CD4-positive, alpha-beta T cell (primary cell): ENCODE measurements at regions not wholly inside any gene's neighbourhood (a gene's known extent, or its start where the extent isn't known, plus 50 kb on each side); places are given as distances from the start of the nearest gene placed in this dataset.

Experiments used
- ATAC-seq: fragments of 200-7000 bp; cut with Tn5 transposase; one replicate; pipeline ENCODE4 v1.10.0; 2022; ENCODE audit warnings: mild to moderate bottlenecking; ENCODE audit not compliant: poor library complexity
- CTCF ChIA-PET: fragments of 350-600 bp; sonication (Branson Sonifier 250); formaldehyde crosslinking; loops from one replicate; lab custom pipeline; 2021; ENCODE audit warnings: antibody characterized with exemption, inconsistent platforms; lab: Charles Lee
- POLR2A ChIA-PET: fragments of 350-600 bp; sonication (Branson Sonifier 250); formaldehyde crosslinking; loops from one replicate; lab custom pipeline; 2021; ENCODE audit warnings: antibody characterized with exemption, inconsistent platforms; lab: Charles Lee
- DNase-seq, 14 experiments: peaks; one replicate each; pipeline ENCODE4 v3.0.0-alpha.2; 2013 to 2020; ENCODE audit warnings: mixed read lengths in 2 of 14
- H3K27ac ChIP-seq, 2 donors: one replicate each; pipeline versions ENCODE4 v1.5.1 to v1.7.0; 2013; ENCODE audit warnings: low read length in 2 of 2, low read depth in 1 of 2, mild to moderate bottlenecking in 1 of 2
- H3K27me3 ChIP-seq, 2 experiments: 1 replicate in 1 of 2; 2 replicates in 1 of 2; pipeline versions ENCODE4 v1.6.1 to v1.7.0; 2013; ENCODE audit warnings: low read length in 2 of 2, control low read depth in 1 of 2, mild to moderate bottlenecking in 1 of 2, moderate library complexity in 1 of 2; ENCODE audit not compliant: insufficient read depth in 2 of 2, control insufficient read depth in 1 of 2
- H3K36me3 ChIP-seq: one replicate; pipeline ENCODE4 v1.6.1; 2013; ENCODE audit warnings: low read length, control low read depth; ENCODE audit not compliant: insufficient read depth
- H3K4me1 ChIP-seq: one replicate; pipeline ENCODE4 v1.6.1; 2013; ENCODE audit warnings: low read length, control low read depth; ENCODE audit not compliant: insufficient read depth
- H3K4me3 ChIP-seq: one replicate; pipeline ENCODE4 v1.5.1; 2013; ENCODE audit warnings: mild to moderate bottlenecking, low read length, moderate library complexity
- H3K9me3 ChIP-seq, 2 experiments: 1 replicate in 1 of 2; 2 replicates in 1 of 2; pipeline versions ENCODE4 v1.6.1 to v1.7.0; 2013; ENCODE audit warnings: low read length in 2 of 2, mild to moderate bottlenecking in 2 of 2, control low read depth in 1 of 2, moderate library complexity in 1 of 2; ENCODE audit not compliant: control insufficient read depth in 1 of 2, insufficient read depth in 1 of 2
- H3K27ac Mint-ChIP-seq: one replicate; pipeline ENCODE4 v1.8.0; 2020; ENCODE audit warnings: mixed read lengths
- H3K27me3 Mint-ChIP-seq: one replicate; pipeline ENCODE4 v1.8.0; 2021; ENCODE audit warnings: mixed read lengths
- H3K36me3 Mint-ChIP-seq: one replicate; pipeline ENCODE4 v1.8.0; 2021; ENCODE audit warnings: low read depth, mixed read lengths
- H3K4me1 Mint-ChIP-seq: one replicate; pipeline ENCODE4 v1.8.0; 2021; ENCODE audit warnings: low read depth, mixed read lengths
- H3K4me3 Mint-ChIP-seq: one replicate; pipeline ENCODE4 v1.8.0; 2020; ENCODE audit warnings: mild to moderate bottlenecking, mixed read lengths
- H3K9me3 Mint-ChIP-seq: one replicate; pipeline ENCODE4 v1.8.0; 2020; ENCODE audit warnings: mixed read lengths
- CTCF ChIP-seq: fragments of 200-600 bp; IDR thresholded peaks from one replicate; pipeline ENCODE4 v1.8.0; 2022; ENCODE audit warnings: antibody characterized with exemption, mild to moderate bottlenecking
- intact Hi-C, 2 experiments: fragments of 100-400 bp; cut with DNase I in 1 of 2; cut with micrococcal nuclease in 1 of 2; formaldehyde crosslinking; loops; one replicate each; pipeline versions ENCODE4 v1.15.1 to v1.9.0; 2023 to 2025; cut with DNase I, micrococcal nuclease

- H3K4me1 ChIP-seq = no peaks in the 10 kb centered on the region
- H3K27ac ChIP-seq = no peak overlapping the region
- Mint-ChIP-seq H3K36me3 (no peaks in the 10 kb centered on the region), H3K9me3 (no peaks in the 10 kb centered on the region), H3K4me1 (no peaks in the 10 kb centered on the region), H3K27ac (no peak overlapping the region), H3K4me3 (no peak overlapping the region), H3K27me3 (no peaks in the 10 kb centered on the region)
- POLR2A ChIA-PET = no interaction called here
- no peaks in the 10 kb centered on the region for H3K27me3 ChIP-seq
- DNase-seq = no peak
- CTCF ChIA-PET = no interaction called here
- H3K9me3 ChIP-seq = no peaks in the 10 kb centered on the region
- intact Hi-C loops = no loop called here
- no peak for TF ChIP-seq CTCF
- ATAC-seq = no peak
- H3K36me3 ChIP-seq = no peaks in the 10 kb centered on the region
- H3K4me3 ChIP-seq = no peak overlapping the region
Observed at GRCh38 chr15:38049891-38050290, 115.5 kb downstream of the TMCO5A start.

- ChIA-PET CTCF (interaction anchor here (1.4 kb wide), 1 partner anchor 10 kb away, joined by 6 read pairs; no protein-coding TSS in a partner anchor), POLR2A (no interaction called here)
- DNase-seq = peak in 2 of 14 experiments; percentile 27 to 41
- Histone ChIP-seq H3K4me3 (no peak overlapping the region), H3K4me1 (no peaks in the 10 kb centered on the region), H3K27me3 (no peaks in the 10 kb centered on the region), H3K9me3 (no peaks in the 10 kb centered on the region), H3K36me3 (no peaks in the 10 kb centered on the region), H3K27ac (no peak overlapping the region)
- Mint-ChIP-seq H3K27me3 (no peaks in the 10 kb centered on the region), H3K27ac (no peak overlapping the region), H3K4me1 (no peaks in the 10 kb centered on the region), H3K9me3 (no peaks in the 10 kb centered on the region), H3K36me3 (no peaks in the 10 kb centered on the region), H3K4me3 (no peak overlapping the region)
- no peak for TF ChIP-seq CTCF
- intact Hi-C loops = no loop called here
- no peak for ATAC-seq
Observed at GRCh38 chr15:38050529-38051448, 116.3 kb downstream of the TMCO5A start.

GRCh38 chr15:38053205-38053604, 118.8 kb downstream of the TMCO5A start:
- no peaks in the 10 kb centered on the region for H3K9me3 Mint-ChIP-seq
- H3K4me3 Mint-ChIP-seq = no peak overlapping the region
- intact Hi-C loops = no loop called here
- no peak overlapping the region for H3K27ac ChIP-seq
- no peaks in the 10 kb centered on the region for H3K4me1 ChIP-seq
- TF ChIP-seq CTCF = no peak
- no peak overlapping the region for H3K4me3 ChIP-seq
- H3K27ac Mint-ChIP-seq = no peak overlapping the region
- no peaks in the 10 kb centered on the region for H3K36me3 Mint-ChIP-seq
- H3K4me1 Mint-ChIP-seq = no peaks in the 10 kb centered on the region
- H3K27me3 Mint-ChIP-seq = no peaks in the 10 kb centered on the region
- DNase-seq (no peak), ATAC-seq (no peak)
- POLR2A ChIA-PET = no interaction called here
- no peaks in the 10 kb centered on the region for H3K9me3 ChIP-seq
- CTCF ChIA-PET = no interaction called here
- no peaks in the 10 kb centered on the region for H3K27me3 ChIP-seq
- H3K36me3 ChIP-seq = no peaks in the 10 kb centered on the region
